A172 (cell line): ENCODE measurements at regions not wholly inside any gene's neighbourhood (a gene's known extent, or its start where the extent isn't known, plus 50 kb on each side); places are given as distances from the start of the nearest gene placed in this dataset.
A peak's percentile ranks its signal among the peaks of the same experiment; 100 is the strongest.

ENCODE experiments used
- DNase-seq: peaks from one replicate; pipeline ENCODE4 v3.0.0-alpha.2; 2015; ENCODE audit warnings: low spot score

DNA sequence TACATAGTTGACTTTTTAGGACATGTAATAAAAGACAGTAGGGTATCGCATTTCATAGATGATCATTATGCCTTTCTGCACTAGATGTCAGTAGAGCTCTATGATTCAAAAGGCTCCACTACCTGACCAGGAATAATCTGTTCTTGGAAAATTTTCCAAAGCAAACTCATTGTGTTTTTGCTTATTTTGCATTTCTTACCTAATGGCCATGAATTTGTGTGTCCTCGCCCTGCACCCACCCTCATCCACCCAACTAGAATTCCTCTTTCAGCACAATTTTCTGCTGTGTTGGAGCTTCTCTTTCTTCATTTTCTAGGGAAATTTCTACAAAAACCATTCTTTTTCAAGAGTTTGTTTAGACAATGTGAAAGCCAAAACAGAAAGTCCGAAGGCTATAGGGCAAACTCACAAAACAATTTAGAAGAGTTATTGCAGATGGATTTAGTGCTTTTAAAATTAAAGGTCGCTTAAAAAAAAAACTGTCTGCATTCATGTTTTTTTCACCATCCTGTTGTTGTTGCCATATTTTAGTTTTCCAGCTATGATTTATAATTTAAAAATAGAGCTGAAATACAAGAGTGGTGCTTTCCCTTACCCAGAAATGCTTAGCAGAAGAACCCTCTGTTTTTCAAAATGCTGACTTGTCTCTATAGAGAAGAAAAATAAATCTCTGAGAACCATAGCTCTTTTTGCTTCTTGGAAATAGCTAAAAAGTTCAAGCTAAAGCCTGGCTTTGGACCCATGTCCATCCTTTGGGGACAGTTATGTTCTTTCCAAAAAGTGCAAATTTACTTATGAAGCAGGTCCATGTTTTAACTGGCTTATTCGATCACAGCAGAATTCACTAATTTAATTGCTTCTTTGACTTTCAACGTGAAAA lies 183.7 kb downstream of the SPATA18 start:
- peak; percentile 33 for DNase-seq

DNA sequence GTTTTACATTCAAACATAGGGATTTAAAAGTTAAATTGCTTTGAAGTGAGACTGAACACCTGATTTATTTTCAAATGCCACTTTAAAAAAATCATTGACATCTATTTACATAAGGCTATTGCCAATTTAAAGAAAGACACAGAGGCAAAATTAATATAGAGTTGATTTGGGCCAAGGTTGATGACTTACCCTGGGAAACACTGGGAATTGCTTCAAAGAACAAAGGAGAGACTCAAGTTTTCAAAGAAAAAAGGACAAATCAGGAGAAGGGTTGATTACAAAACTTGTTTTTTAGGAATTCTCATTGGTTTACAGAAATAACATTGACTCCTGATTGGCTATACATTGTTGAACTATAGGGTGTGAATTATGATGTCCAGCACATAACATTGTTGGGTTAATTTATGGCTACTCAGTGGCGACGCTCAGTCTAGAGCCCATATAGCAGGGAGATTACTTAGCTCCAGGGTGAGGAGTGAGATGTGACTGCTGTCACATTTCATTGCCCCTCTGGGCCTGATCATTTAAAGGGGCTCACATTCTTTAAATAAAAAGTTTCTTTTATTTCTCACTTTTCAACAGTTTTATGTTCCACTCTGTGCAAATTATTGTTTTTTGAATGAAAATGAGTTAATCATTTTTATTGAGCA lies 184.6 kb downstream of the SPATA18 start:
- no peak for DNase-seq

DNA sequence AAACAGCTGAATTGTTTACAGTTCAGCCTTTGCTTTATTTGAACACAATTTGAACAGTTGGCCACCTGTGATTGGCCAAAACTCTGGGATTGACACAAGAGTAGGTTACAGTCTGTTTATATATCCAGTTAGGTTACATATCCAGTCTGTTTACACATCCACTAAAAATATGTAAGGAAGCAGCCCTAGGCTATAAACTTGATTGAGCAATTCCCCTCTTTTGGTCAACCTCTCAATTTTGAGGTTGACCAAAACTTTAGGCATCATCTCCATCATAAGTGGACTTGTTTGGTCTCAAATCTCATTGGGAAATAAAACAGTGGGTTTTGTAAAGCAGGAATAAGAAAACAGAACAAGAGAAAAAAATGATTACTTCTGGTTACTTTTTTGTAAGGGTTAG lies 190.8 kb downstream of the SPATA18 start:
- DNase-seq: no peak

DNA sequence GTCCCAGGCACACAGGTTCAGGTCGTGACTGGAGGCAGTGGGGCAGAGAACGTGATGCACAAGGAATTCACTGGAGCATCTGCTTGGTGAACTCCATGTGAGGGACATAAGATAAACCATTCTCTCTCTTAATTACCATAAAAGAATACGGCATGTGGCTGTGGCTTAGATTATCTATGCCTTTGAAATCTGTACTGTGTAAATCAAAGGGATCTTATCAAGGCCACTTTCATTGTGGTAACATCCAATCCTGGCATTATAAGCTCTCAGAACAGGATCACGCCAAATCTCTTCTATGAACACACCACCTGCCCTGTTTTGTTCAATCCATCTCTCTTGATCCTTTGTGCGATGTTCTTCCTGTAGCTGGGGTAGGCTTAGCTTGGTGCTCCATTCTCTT lies 192.3 kb downstream of the SPATA18 start:
- DNase-seq: no peak

DNA sequence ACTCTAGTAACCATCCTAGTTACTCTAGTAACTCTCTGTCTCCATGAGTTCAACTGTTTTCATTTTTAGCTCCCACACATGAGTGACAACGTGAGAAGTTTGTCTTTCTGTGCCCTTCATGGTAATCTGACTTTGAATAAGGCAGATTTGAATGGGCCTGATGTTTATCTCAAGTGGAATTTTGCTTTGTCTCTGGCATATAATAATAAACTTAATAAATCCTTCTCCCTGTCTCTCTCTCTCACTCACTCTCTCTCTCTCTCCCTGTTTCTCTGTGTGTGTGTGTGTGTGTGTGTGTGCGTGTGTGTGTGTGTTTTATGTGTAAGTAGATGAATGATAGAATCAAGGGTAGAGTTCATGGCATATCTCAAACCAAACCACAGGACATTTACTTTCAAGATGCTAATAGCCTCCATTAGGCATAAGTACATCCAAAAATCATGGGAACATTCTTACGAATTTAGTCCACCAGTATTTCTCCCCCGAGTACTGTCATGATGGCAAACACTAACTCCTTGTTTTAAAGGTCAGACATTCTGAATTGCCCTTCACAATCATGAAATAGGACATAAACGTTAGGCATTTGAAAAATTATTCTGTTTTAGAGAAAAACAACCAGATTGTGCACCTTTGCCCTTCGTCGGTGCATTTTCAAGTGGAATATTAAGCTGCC lies 193.1 kb downstream of the SPATA18 start:
- no peak for DNase-seq

DNA sequence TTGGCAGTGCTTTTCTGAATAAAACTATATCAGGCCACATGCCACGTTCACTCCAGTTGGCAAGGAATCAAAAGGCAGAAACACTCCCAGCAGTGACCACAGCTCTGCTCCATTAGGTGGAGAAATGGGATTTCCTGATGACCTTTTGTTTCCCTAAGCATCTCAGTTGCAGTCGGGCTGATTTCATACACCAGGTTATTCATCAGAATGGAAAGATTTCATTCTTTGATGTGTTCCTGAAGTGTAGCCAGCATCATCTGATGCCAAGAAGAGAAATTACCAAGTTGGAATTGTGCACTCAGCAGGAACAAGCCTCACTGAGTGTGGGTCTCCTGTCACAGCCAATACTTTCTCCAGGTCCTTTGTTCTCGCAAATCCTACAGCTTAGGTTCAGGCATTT lies 193.7 kb downstream of the SPATA18 start:
- no peak for DNase-seq

DNA sequence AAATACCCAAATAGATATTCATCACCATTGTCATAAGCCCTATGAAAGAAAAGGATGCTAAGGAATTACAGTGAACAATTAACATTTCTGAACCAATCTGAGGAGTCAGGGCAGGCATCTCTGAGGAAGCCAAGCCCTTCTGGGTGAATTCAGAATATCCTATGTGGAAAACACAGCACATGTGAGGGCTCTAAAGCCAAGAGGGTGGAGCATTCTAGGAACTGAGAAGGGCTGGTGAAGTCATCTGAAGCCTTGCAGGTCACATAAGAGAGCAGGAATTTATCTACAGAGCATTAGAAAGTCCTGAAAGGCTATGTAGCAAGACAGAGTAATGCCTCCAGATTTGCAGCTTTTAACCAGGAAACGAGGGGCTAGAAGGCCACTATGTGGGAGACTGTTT lies 195.7 kb downstream of the SPATA18 start:
- no peak for DNase-seq

DNA sequence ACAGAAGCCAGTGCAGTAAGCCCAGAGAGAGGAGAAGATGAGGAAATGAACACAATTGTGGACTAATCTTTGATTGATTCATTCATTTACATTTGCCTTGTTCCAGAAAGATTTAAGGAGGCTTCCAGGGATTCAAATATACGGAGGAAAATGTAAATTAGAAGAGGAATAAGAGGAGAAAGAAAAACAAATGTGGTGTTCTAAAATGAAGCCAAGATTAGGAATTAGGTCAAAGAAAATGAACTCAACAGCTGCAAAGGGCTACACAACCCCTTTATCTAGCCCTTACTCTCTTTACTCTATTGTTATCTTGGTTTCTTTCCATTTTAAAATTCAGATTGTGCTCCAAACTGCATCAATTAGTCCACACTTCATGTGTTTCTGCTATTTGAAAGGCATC lies 196.8 kb downstream of the SPATA18 start:
- no peak for DNase-seq

DNA sequence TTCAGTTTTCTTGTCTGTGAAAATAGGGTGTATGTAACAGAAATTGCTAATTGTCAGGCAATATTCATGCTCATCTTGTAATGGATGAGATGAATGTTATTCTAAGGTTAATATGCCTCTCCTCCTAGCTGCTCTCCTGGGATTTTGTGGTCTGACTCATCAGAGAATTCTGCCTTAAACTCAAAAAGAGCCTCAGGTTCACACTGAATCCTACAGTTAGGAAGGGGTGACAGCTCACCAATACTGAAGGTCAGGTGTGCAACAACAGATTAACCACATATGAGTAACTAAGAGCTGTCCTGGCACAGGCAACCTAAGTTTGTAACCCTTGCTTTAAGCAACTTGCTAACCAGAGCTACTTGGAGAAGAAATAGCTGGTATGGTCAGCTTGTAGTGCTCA lies 197.7 kb downstream of the SPATA18 start:
- peak; percentile 2 for DNase-seq

DNA sequence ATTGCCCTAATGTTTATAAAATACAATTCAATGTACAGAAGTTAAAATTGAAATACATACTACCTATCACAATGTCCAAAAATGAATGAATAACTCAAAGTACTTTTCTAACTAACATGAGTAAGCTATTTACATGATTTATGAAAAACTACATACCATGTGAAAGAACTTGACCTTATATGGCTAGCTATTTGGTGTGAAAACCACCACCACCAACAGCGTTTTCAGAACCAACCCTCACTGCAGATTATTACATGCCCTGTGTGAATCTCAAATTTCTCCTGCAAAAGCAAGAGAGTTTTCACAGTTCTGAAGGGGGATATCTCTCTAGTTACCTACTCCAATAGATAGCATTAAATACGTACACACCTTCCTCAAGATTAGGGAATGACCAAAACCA lies 198.5 kb downstream of the SPATA18 start:
- DNase-seq: no peak

DNA sequence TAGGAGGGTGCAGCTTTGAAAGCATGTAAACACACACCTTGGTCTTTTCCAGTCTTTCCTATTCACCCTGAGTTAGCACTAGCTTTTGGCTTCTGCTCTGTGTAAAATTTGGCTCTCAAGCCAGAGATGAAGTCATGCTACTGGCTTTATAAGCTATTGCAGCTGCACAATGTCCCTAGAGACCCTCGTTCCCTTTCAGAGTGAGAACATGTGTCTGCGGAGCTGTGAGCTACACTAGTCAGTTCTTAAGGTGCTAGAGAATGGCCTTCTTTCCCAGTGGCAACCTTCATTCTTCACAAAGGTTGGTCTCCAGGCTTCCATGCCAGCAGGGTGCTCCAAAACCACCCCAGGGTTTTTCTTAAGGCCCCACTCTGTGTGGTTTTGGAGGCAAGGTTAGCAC lies 199.1 kb downstream of the SPATA18 start:
- DNase-seq: no peak

DNA sequence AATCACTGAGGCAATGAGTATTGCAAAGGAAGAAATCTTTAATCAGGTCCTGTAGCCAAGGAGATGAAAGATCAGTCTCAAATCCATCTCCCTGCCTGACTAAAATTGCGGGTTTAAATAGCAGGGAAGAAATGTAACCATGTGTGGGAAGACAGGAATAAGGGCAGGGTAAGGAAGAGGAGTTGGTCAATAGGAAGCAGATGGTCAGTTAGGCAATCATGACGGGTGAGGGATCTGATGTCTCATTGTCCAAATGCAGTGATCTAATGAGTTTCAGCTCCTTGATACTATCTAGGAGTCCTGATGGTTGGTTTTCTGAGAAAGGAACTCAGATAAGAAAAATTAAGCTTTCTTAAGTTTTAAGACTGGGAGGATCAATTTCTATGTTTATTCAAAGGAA lies 200.8 kb downstream of the SPATA18 start:
- no peak for DNase-seq

DNA sequence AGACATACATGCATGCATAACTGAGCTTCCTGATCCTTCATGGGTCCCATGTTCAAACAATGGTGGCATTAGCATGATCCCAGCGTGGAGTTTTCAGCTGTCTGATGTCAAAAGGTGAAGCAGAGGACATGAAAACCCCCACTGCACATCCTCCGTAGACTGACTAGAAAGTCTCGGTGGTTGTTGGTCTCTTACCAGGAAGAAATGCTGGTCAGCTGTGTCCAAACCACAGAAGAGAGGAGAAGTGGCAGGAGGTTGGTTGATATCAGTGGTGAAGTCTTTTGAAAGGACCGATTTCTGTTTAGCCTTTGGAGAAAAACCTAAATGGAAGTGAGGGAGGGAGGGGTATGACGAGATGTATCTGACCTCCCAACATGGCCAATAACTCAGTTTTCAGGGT lies 201.9 kb downstream of the SPATA18 start:
- DNase-seq: no peak

DNA sequence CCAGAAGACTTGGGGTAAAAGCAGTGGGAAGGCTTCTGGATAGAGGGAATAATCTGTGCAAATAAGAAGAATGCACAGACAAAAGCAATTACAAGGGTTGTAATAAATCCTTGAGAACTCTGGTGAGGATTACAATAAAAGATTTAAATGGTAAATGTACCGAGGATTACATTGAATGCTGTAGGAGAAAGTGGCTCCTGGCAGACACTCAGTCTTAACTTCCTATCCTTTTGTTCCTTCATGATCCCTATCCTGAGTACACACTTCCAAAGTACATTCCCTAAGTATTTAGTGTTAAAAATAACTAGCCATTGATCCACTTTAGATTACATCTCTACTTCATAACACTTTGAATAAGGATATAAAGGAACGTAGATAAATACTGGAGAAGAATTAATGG lies 205.4 kb downstream of the SPATA18 start:
- no peak for DNase-seq

DNA sequence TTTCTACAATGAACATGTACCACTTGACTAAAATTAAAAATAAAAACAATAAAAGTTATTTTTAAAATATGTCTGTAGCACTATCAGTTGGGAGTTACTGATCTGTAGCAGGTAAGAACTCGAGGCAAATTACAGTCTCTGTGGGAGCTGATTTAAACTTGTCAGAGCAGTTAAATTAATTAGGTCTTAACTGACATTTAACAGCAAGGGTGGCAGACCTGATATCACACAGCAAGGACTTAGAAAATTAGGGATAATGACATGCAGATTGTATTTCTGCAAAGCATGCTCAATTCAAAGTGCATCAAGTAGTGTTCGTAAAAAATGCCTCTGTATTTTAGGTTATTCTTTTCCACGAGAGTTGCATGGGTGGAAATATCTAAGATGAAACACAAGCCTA lies 208.9 kb downstream of the SPATA18 start:
- DNase-seq: no peak

DNA sequence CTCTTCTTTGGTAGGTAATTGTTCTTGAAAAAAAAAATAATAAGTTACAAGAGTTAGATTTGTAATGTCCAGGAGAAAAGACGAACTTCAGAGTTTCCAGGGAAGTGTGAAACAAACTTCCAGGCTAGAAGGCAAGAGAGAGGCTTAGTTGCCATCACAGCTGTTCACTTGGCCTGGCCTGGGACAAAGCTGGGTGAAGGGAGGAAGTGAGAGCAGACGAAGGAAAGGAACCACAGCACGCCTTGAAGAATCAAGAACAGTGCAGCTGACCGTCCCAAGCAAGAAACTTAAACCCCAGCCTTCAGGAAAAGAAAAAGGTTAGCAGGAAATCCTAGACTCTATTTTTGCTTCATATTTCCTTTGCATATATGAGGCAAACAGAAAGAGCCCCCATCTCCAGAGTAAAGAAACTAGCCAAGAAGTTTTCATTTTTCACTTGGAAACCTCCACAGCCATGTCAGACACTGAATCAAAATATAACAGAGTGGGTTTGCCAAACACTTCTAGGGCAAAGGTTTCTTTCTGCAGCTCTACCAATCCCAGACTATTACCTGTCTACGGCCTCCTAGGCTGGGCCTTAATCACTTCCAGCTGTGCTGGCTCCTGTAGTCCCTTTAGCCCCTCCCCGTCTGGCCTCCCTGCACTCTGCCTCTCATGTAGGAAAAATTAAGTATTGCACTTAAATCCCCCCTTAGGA lies 209.6 kb downstream of the SPATA18 start:
- DNase-seq: no peak

DNA sequence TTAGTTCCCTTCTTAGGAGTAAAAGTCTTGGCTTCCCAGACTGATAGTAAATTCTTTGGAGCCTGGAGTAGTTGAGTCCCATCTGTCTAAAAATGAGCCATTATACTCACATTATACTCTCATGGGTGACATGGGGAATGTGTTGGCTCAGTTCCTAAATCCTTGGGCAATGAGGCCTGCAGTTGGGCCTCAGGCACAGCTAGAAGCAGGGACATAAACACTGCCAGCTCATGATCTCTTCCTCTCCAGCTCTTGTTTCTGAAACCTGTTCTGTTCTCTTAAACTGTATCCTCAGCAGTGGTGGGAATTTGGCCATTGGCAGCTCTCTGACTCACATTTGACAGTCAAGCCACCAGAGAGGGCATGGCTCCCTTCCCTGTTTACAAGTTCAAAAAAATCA lies 212.5 kb downstream of the SPATA18 start:
- DNase-seq: no peak

DNA sequence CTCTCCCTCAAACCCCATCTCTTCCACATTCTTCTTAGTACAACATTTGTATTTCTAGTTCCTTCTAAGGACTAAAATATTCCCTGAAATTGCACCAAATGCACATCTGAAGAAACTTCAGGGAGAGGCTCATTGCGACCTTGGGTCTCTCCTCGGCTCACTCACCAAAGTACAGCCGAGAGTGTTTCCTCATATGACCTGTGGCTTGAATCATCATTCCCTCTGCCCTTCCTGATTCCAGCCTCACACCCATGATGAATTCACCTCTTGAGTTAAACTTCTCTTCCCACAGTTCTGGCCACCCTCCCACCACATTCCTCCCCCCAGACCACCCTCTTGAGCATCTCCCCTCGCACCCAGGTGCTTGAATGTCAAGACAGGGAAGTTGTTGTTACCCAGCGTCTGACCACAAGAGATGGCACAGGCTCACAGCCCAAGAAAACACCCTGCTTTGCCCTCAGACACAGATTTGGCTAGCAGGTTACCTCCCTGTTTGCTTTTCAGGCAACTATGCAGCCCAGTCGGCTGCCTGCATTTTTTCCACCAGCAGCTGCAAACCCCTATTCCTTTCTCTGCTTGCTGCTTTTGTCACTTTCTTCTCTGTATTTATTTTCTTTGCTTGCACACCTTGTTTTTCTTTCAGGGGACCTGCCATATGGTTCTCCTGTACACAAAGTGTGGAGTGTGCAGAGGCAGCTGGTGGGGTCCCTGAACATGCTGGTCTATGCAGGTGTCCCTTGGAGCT lies 214.8 kb downstream of the SPATA18 start:
- no peak for DNase-seq

DNA sequence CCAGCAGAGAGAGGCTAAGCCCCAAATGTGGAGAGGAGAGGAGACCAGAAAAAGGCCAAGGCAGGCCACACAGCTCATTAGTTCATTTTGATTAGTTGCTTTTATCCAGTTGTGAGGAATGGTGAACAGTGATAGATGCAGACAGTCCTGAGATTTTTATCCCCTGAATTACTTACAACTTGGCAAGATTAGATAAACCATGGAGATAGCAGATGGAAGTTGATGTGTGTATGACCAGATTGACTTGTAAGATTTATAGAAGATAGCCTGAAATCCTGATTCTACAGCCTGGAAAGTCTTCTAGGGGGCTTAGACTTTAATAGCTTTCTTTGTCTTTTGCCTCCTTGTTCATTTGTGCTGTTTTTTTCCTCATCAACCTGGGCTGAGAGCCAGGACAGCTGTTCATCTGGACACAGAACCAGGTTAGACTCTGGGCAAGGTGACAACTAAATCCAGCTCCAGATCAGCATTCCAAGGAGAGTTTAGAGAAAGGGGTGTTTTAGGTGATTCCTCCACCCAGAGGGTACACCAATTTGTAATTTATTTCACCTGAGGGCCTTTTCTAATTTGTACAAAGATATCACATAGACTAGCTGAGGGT lies 215.5 kb downstream of the SPATA18 start:
- no peak for DNase-seq

DNA sequence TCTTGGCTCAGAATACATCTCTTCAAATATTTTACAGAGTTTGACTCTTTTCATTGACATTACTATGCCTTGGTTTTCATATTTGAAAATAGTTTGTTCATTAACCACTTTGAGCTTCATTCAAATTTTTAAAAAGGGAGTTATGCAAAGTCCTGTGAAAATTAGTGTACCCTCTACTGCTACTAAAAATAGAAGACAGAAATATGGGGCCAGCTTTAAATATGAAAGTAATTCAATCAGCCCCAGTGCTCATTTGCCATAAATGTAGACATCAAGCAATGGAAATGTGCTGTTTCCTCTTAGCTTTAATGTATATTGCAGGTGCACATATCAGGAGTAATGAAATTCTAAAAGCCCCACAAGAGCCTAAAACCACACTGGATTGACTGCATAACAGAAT lies 218.7 kb downstream of the SPATA18 start:
- DNase-seq: no peak

DNA sequence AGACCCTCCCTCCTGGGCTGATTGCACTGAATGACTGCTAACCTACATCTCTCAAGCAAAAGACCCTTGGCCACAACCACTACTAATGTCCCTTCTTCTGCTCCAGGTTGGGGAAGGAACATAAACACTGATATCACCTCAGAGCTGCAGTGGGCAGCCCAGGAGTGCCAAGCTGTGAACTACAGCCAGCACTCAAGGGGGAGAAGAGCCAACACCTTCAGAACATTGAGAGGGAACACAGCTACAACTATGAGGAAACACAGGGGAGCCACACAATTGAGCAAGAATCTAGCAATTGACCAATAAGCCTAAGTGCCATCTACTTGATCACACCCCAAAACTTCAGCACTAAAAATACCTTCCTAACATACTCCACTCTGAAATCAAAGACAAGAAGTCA lies 222.8 kb downstream of the SPATA18 start:
- no peak for DNase-seq
